ENCODE measurements at regions not wholly inside any gene's neighbourhood (a gene's known extent, or its start where the extent isn't known, plus 50 kb on each side); places are given as distances from the start of the nearest gene placed in this dataset.

- no peaks in the 10 kb centered on the region for H3K9me3 ChIP-seq (replicated peaks; ENCODE audit: control insufficient read depth, insufficient read depth, low read length)
- no TSS peak for BruUV-seq (replicated peaks)
- H3K4me3 ChIP-seq, result no peak overlapping the region
- DNase-seq (ENCODE audit: low read depth, low spot score) (no peak), FAIRE-seq (no peak), ATAC-seq (no peak)
- intact Hi-C loops (cut with micrococcal nuclease; ENCODE audit: unreplicated experiment), result no loop called here
- RAD21 ChIA-PET (ENCODE audit: unreplicated experiment), result no interaction called here
- no peaks in the 10 kb centered on the region for H4K20me1 ChIP-seq (ENCODE audit: control insufficient read depth, insufficient read depth)
- H3K27ac ChIP-seq (ENCODE audit: control insufficient read depth, insufficient read depth), result no peak overlapping the region
- SMC1A ChIA-PET (ENCODE audit: uncharacterized antibody, unreplicated experiment), result interaction anchor here (0.7 kb wide), 1 partner anchor 190 kb away, joined by 3 read pairs; no protein-coding TSS in a partner anchor
- TF ChIP-seq PAX8 (IDR thresholded peaks at IDR 0.05) (no peak), E4F1 (IDR thresholded peaks at IDR 0.05; ENCODE audit: borderline replicate concordance, partially characterized antibody) (no peak), ATF3 (IDR thresholded peaks at IDR 0.05; ENCODE audit: borderline replicate concordance, extremely low read depth, low read depth, low read length) (no peak), IKZF2 (IDR thresholded peaks at IDR 0.05) (no peak), NR2C2 (IDR thresholded peaks at IDR 0.05; ENCODE audit: borderline replicate concordance, control insufficient read depth, insufficient read length, low read depth) (no peak), SUZ12 (IDR thresholded peaks at IDR 0.05; ENCODE audit: unreplicated experiment) (no peak), POLR2AphosphoS5 (IDR thresholded peaks at IDR 0.05; ENCODE audit: low read length) (no peak), CUX1 (IDR thresholded peaks at IDR 0.05; ENCODE audit: insufficient replicate concordance, low read depth, low read length) (no peak), HDAC6 (IDR thresholded peaks at IDR 0.05; ENCODE audit: unreplicated experiment) (no peak)
- H3K79me2 ChIP-seq (ENCODE audit: control insufficient read depth, insufficient read depth, low read length), result no peaks in the 10 kb centered on the region
- WGBS (ENCODE audit: insufficient coverage, insufficient replicate concordance, low lambda C conversion rate, missing lambda C conversion rate), result 0% methylated on average over 1 of the region's 1 CpG
- in situ Hi-C loops (cut with MboI), result no loop called here
- H3K36me3 ChIP-seq (ENCODE audit: control insufficient read depth in 2 of 2, insufficient read depth in 2 of 2, low read length in 1 of 2), result no peaks in the 10 kb centered on the region
- H3K4me1 ChIP-seq (ENCODE audit: control insufficient read depth, insufficient read depth, low read length), result peaks cover 3% of the 10 kb centered on the region; the same call in 1 of the 2 replicates
- H3K27me3 ChIP-seq (replicated peaks in 1 of 2; ENCODE audit: control insufficient read depth in 2 of 2, insufficient read depth in 2 of 2, low read length in 1 of 2), result no peaks in the 10 kb centered on the region
- H3K4me2 ChIP-seq (ENCODE audit: control insufficient read depth, insufficient read depth), result no peak overlapping the region
- no peak overlapping the region for H3K9ac ChIP-seq (ENCODE audit: control insufficient read depth, insufficient read depth, low read length)
- H2AFZ ChIP-seq (ENCODE audit: control insufficient read depth, low read depth, low read length), result no peak overlapping the region
- CTCF ChIA-PET, result no interaction called here
- POLR2A ChIA-PET, result no interaction called here
Measured at GRCh38 chr18:51363384-51363783, 165.9 kb upstream of the MEX3C start.

Data from GM12878 (cell line).